HG03460 (cell line): ENCODE measurements at regions not wholly inside any gene's neighbourhood (a gene's known extent, or its start where the extent isn't known, plus 50 kb on each side); places are given as distances from the start of the nearest gene placed in this dataset.
A peak's percentile ranks its signal among the peaks of the same experiment; 100 is the strongest.
"Not testable (repeated sequence)": the region's sequence is repeated elsewhere in the genome, so short reads cannot be mapped to it uniquely, and the experiment has no call there.

Experiments
- ATAC-seq: cut with Tn5 transposase; IDR thresholded peaks from one replicate; pipeline ENCODE4 v1.9.1; 2021; ENCODE audit not compliant: unreplicated experiment

DNA sequence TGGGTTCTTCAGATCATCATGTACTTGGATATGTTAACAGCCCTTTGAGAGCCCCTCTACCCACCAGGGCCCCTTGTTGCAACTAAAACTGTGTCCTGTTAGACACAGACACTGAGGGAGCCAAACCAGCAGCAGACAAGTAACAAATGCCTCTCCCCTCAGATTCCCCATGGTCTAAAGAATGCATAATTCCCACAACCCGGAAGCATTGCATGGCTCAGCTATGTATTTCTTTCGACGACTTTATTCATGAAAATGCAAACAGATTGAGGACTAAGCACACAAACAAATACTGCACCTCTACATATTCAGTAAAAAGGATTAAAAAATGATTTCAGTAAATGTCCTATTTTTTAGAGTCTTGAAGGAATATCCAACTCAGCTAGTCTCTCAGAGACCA, 70.1 kb upstream of the HECW1 start:
- ATAC-seq = no peak

DNA sequence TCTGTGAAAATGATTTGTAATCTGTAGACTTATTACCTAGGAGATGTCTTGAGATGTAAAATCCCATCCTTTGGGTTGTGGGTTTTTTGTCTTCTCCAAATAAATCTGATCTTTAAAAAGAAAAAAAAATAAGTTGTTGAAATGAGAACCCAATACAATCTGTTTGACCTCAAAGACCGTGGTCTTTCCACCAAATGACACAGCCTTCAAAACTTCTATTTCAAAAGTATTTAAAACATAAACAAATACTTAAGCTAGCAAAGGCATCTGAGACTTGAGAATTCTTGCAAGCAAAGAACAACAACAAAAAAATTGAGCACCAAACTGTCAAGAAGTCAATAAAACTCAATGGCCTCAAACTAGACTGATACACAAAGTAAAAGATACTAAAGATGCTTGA, 67.9 kb upstream of the HECW1 start:
- ATAC-seq = no peak

- no peak for ATAC-seq
These were observed 58.3 kb upstream of the HECW1 start for GRCh38 chr7:43054052-43054722.

DNA sequence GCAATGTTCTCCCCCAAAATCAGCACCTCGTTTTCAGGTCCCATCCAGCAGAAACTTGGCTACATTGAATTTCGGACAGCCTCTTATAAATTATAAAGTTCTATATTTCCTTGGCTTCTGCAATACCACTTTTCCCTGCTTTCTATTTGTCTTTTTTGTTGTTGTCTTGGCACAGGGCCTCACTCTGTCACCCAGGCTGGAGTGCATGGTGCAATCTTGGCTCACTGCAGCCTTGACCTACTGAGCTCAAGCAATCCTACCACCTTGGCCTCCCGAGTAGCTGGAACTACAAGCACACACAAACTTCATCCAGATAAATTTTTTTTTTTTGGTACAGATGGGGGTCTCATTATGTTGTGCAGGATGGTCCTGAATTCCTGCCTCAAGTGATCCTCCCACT, 55.3 kb upstream of the HECW1 start:
- no peak for ATAC-seq

DNA sequence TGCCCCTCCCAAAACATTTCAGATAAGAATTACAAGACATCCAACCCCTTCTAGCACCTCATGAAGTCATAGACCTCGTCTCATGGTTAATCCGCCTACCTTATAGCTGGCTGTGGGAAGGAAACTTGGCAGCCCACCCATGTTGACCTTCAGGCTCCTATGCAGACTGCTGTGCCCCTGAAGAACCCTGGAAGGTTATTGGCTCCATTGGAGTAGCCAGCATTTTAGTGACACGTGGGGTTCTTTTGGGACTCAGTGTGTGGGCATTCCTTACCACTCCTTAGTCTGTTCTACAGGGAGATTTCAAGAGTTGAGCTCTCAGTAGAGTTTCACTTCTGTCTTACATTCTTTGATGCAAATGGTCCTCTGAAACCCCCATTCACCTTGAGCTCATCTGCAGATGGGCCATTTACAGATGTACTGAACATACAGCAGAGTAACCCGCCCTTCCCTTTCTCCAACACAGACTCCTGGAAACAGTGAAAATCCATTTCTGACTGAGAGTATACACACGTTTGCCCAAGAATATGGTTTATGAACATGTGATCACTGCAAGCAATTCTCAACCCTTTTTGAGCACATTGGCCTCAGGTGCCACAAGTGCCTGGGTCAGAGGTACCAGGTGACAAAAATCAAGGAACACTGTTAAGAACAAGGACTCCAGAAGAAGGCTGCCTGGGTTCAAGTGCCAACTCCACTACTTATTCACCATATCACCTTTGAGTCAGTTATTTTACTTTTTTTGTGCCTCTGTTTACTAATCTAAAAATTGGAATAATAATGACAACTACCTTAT, 54.0 kb upstream of the HECW1 start:
- ATAC-seq = peak; percentile 52

- not testable (repeated sequence) for ATAC-seq
These were observed 53.3 kb upstream of the HECW1 start for GRCh38 chr7:43059067-43059600.
